ENCODE measurements at regions not wholly inside any gene's neighbourhood (a gene's known extent, or its start where the extent isn't known, plus 50 kb on each side); places are given as distances from the start of the nearest gene placed in this dataset.
"Not testable (repeated sequence)": the region's sequence is repeated elsewhere in the genome, so short reads cannot be mapped to it uniquely, and the experiment has no call there.

- Histone ChIP-seq H3K27me3 (no peaks in the 10 kb centered on the region), H3K4me2 (no peak overlapping the region)
- no peak for TF ChIP-seq Cebpa-rat (IDR thresholded peaks at IDR 0.05)
Observed at GRCh38 chr15:96200357-96200967, 130.0 kb upstream of the NR2F2 start.

GRCh38 chr15:96201696-96202095 lies 128.8 kb upstream of the NR2F2 start:
- TF ChIP-seq Cebpa-rat (IDR thresholded peaks at IDR 0.05) = no peak
- Histone ChIP-seq H3K9ac (no peak overlapping the region), H4K20me1 (no peaks in the 10 kb centered on the region), H3K4me2 (no peak overlapping the region), H3K9me3 (no peaks in the 10 kb centered on the region), H3K36me3 (no peaks in the 10 kb centered on the region), H3K27me3 (no peaks in the 10 kb centered on the region), H3K4me3 (no peak overlapping the region), H3K4me1 (0 out of 2 replicates have a peak, but pooled peaks cover 5% of the 10 kb centered on the region), H3K27ac (no peak overlapping the region)

More at GRCh38 chr15:96200357-96200967, 130.0 kb upstream of the NR2F2 start:
- H3K4me3 ChIP-seq = no peak overlapping the region
- H3K9ac ChIP-seq = no peak overlapping the region
- H3K4me1 ChIP-seq = 0 out of 2 replicates have a peak, but pooled peaks cover 5% of the 10 kb centered on the region
- no peaks in the 10 kb centered on the region for H3K9me3 ChIP-seq
- no peaks in the 10 kb centered on the region for H3K36me3 ChIP-seq
- H4K20me1 ChIP-seq = no peaks in the 10 kb centered on the region
- no peak overlapping the region for H3K27ac ChIP-seq

- not testable (repeated sequence) for H3K27ac ChIP-seq, H4K20me1 ChIP-seq, H3K4me3 ChIP-seq, H3K9me3 ChIP-seq, H3K27me3 ChIP-seq, H3K36me3 ChIP-seq, H3K9ac ChIP-seq, H3K4me2 ChIP-seq, H3K4me1 ChIP-seq
Observed at GRCh38 chr15:96205588-96205987, 124.9 kb upstream of the NR2F2 start.

GRCh38 chr15:96207377-96208006 lies 123.0 kb upstream of the NR2F2 start:
- no peaks in the 10 kb centered on the region for H4K20me1 ChIP-seq
- H3K9me3 ChIP-seq = no peaks in the 10 kb centered on the region
- H3K36me3 ChIP-seq = no peaks in the 10 kb centered on the region
- no peak overlapping the region for H3K4me3 ChIP-seq
- no peaks in the 10 kb centered on the region for H3K27me3 ChIP-seq
- no peak overlapping the region for H3K27ac ChIP-seq
- H3K4me2 ChIP-seq = no peak overlapping the region
- TF ChIP-seq Cebpa-rat (IDR thresholded peaks at IDR 0.05) = no peak
- no peak overlapping the region for H3K9ac ChIP-seq
- no peaks in the 10 kb centered on the region for H3K4me1 ChIP-seq

GRCh38 chr15:96209285-96209735 lies 121.2 kb upstream of the NR2F2 start:
- Histone ChIP-seq H3K36me3 (no peaks in the 10 kb centered on the region), H3K27ac (no peak overlapping the region), H3K4me2 (no peak overlapping the region), H3K9ac (no peak overlapping the region), H3K27me3 (no peaks in the 10 kb centered on the region), H3K4me1 (no peaks in the 10 kb centered on the region), H3K4me3 (no peak overlapping the region), H4K20me1 (no peaks in the 10 kb centered on the region), H3K9me3 (no peaks in the 10 kb centered on the region)
- no peak for TF ChIP-seq Cebpa-rat (IDR thresholded peaks at IDR 0.05)

GRCh38 chr15:96213045-96213444 lies 117.5 kb upstream of the NR2F2 start:
- Histone ChIP-seq H3K36me3 (no peaks in the 10 kb centered on the region), H3K27me3 (no peaks in the 10 kb centered on the region), H3K27ac (no peak overlapping the region), H3K4me3 (no peak overlapping the region), H3K4me2 (no peak overlapping the region), H3K9me3 (no peaks in the 10 kb centered on the region), H3K4me1 (no peaks in the 10 kb centered on the region), H3K9ac (no peak overlapping the region), H4K20me1 (no peaks in the 10 kb centered on the region)
- no peak for TF ChIP-seq Cebpa-rat (IDR thresholded peaks at IDR 0.05)

- no peaks in the 10 kb centered on the region for H3K9me3 ChIP-seq
- no peaks in the 10 kb centered on the region for H3K27me3 ChIP-seq
- H3K36me3 ChIP-seq = no peaks in the 10 kb centered on the region
- no peak overlapping the region for H3K4me3 ChIP-seq
- H3K9ac ChIP-seq = no peak overlapping the region
- no peak overlapping the region for H3K27ac ChIP-seq
- no peaks in the 10 kb centered on the region for H3K4me1 ChIP-seq
- TF ChIP-seq Cebpa-rat (IDR thresholded peaks at IDR 0.05) = no peak
- H4K20me1 ChIP-seq = no peaks in the 10 kb centered on the region
- no peak overlapping the region for H3K4me2 ChIP-seq
Observed at GRCh38 chr15:96213896-96214295, 116.6 kb upstream of the NR2F2 start.

GRCh38 chr15:96216481-96216880 lies 114.0 kb upstream of the NR2F2 start:
- H3K9ac ChIP-seq, H3K27me3 ChIP-seq, H3K27ac ChIP-seq, H3K9me3 ChIP-seq, H3K36me3 ChIP-seq, H3K4me2 ChIP-seq, H4K20me1 ChIP-seq, H3K4me1 ChIP-seq, H3K4me3 ChIP-seq: not testable (repeated sequence)

- Histone ChIP-seq H3K9me3 (no peaks in the 10 kb centered on the region), H3K9ac (no peak overlapping the region), H3K36me3 (no peaks in the 10 kb centered on the region), H3K27me3 (no peaks in the 10 kb centered on the region), H3K27ac (no peak overlapping the region), H3K4me1 (no peaks in the 10 kb centered on the region), H3K4me3 (no peak overlapping the region), H4K20me1 (no peaks in the 10 kb centered on the region), H3K4me2 (no peak overlapping the region)
- TF ChIP-seq Cebpa-rat (IDR thresholded peaks at IDR 0.05) = no peak
Observed at GRCh38 chr15:96217983-96218382, 112.5 kb upstream of the NR2F2 start.

- Histone ChIP-seq H3K4me1 (no peaks in the 10 kb centered on the region), H3K27me3 (no peaks in the 10 kb centered on the region), H3K9ac (no peak overlapping the region), H3K27ac (no peak overlapping the region), H3K4me3 (no peak overlapping the region), H4K20me1 (no peaks in the 10 kb centered on the region), H3K36me3 (no peaks in the 10 kb centered on the region), H3K4me2 (no peak overlapping the region), H3K9me3 (no peaks in the 10 kb centered on the region)
- TF ChIP-seq Cebpa-rat (IDR thresholded peaks at IDR 0.05) = no peak
Observed at GRCh38 chr15:96218623-96219455, 111.7 kb upstream of the NR2F2 start.

All from BLaER1 (cell line).